ENCODE measurements at regions not wholly inside any gene's neighbourhood (a gene's known extent, or its start where the extent isn't known, plus 50 kb on each side); places are given as distances from the start of the nearest gene placed in this dataset.
"Not testable (repeated sequence)": the region's sequence is repeated elsewhere in the genome, so short reads cannot be mapped to it uniquely, and the experiment has no call there.

GRCh38 chr12:56862264-56862663 lies 71.9 kb downstream of the SDR9C7 start:
- H3K4me3 Mint-ChIP-seq (ENCODE audit: unreplicated experiment), result no peak overlapping the region
- no peaks in the 10 kb centered on the region for H3K36me3 Mint-ChIP-seq (ENCODE audit: unreplicated experiment)
- peaks cover 21% of the 10 kb centered on the region for H3K27me3 Mint-ChIP-seq (ENCODE audit: unreplicated experiment)
- peaks cover 30% of the 10 kb centered on the region for H3K9me3 Mint-ChIP-seq (ENCODE audit: unreplicated experiment)
- no peak overlapping the region for H3K27ac Mint-ChIP-seq (ENCODE audit: unreplicated experiment)
- no peak for DNase-seq (ENCODE audit: extremely low spot score, unreplicated experiment)
- TF ChIP-seq, protein P1, sequence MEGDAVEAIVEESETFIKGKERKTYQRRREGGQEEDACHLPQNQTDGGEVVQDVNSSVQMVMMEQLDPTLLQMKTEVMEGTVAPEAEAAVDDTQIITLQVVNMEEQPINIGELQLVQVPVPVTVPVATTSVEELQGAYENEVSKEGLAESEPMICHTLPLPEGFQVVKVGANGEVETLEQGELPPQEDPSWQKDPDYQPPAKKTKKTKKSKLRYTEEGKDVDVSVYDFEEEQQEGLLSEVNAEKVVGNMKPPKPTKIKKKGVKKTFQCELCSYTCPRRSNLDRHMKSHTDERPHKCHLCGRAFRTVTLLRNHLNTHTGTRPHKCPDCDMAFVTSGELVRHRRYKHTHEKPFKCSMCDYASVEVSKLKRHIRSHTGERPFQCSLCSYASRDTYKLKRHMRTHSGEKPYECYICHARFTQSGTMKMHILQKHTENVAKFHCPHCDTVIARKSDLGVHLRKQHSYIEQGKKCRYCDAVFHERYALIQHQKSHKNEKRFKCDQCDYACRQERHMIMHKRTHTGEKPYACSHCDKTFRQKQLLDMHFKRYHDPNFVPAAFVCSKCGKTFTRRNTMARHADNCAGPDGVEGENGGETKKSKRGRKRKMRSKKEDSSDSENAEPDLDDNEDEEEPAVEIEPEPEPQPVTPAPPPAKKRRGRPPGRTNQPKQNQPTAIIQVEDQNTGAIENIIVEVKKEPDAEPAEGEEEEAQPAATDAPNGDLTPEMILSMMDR (IDR thresholded peaks at IDR 0.05), result no peak
- H3K4me1 Mint-ChIP-seq (ENCODE audit: unreplicated experiment), result no peaks in the 10 kb centered on the region

- Mint-ChIP-seq H3K27me3 (ENCODE audit: unreplicated experiment) (peaks cover 29% of the 10 kb centered on the region), H3K9me3 (ENCODE audit: unreplicated experiment) (peaks cover 20% of the 10 kb centered on the region)
- H3K27ac Mint-ChIP-seq (ENCODE audit: unreplicated experiment); H3K36me3 Mint-ChIP-seq (ENCODE audit: unreplicated experiment); DNase-seq (ENCODE audit: extremely low spot score, unreplicated experiment); H3K4me3 Mint-ChIP-seq (ENCODE audit: unreplicated experiment); H3K4me1 Mint-ChIP-seq (ENCODE audit: unreplicated experiment): not testable (repeated sequence)
These were observed 80.7 kb downstream of the SDR9C7 start for GRCh38 chr12:56853392-56853978.

- Mint-ChIP-seq H3K36me3 (ENCODE audit: unreplicated experiment) (no peaks in the 10 kb centered on the region), H3K9me3 (ENCODE audit: unreplicated experiment) (peaks cover 20% of the 10 kb centered on the region), H3K4me3 (ENCODE audit: unreplicated experiment) (no peak overlapping the region), H3K27ac (ENCODE audit: unreplicated experiment) (no peak overlapping the region), H3K4me1 (ENCODE audit: unreplicated experiment) (no peaks in the 10 kb centered on the region), H3K27me3 (ENCODE audit: unreplicated experiment) (peaks cover 21% of the 10 kb centered on the region)
- DNase-seq (ENCODE audit: extremely low spot score, unreplicated experiment), result no peak
- TF ChIP-seq, protein P1 (IDR thresholded peaks at IDR 0.05), result no peak
These were observed 82.7 kb downstream of the SDR9C7 start for GRCh38 chr12:56851462-56851861.

- Mint-ChIP-seq H3K4me1 (ENCODE audit: unreplicated experiment) (peaks cover 46% of the 10 kb centered on the region), H3K27me3 (ENCODE audit: unreplicated experiment) (peaks cover 33% of the 10 kb centered on the region), H3K36me3 (ENCODE audit: unreplicated experiment) (no peaks in the 10 kb centered on the region), H3K27ac (ENCODE audit: unreplicated experiment) (no peak overlapping the region), H3K4me3 (ENCODE audit: unreplicated experiment) (no peak overlapping the region), H3K9me3 (ENCODE audit: unreplicated experiment) (no peaks in the 10 kb centered on the region)
- DNase-seq (ENCODE audit: extremely low spot score, unreplicated experiment), result no peak
- TF ChIP-seq, protein P1 (IDR thresholded peaks at IDR 0.05), result no peak
These were observed 77.8 kb downstream of the HSD17B6 start for GRCh38 chr12:56840922-56841321.

GRCh38 chr12:56839915-56840325 lies 76.8 kb downstream of the HSD17B6 start:
- H3K9me3 Mint-ChIP-seq (ENCODE audit: unreplicated experiment), result no peaks in the 10 kb centered on the region
- no peaks in the 10 kb centered on the region for H3K36me3 Mint-ChIP-seq (ENCODE audit: unreplicated experiment)
- peaks cover 25% of the 10 kb centered on the region for H3K27me3 Mint-ChIP-seq (ENCODE audit: unreplicated experiment)
- peaks cover 51% of the 10 kb centered on the region for H3K4me1 Mint-ChIP-seq (ENCODE audit: unreplicated experiment)
- no peak overlapping the region for H3K27ac Mint-ChIP-seq (ENCODE audit: unreplicated experiment)
- TF ChIP-seq, protein P1 (IDR thresholded peaks at IDR 0.05), result peak; percentile 44
- DNase-seq (ENCODE audit: extremely low spot score, unreplicated experiment), result no peak
- no peak overlapping the region for H3K4me3 Mint-ChIP-seq (ENCODE audit: unreplicated experiment)

GRCh38 chr12:56839489-56839848 lies 76.3 kb downstream of the HSD17B6 start:
- Mint-ChIP-seq H3K27ac (ENCODE audit: unreplicated experiment) (no peak overlapping the region), H3K9me3 (ENCODE audit: unreplicated experiment) (no peaks in the 10 kb centered on the region), H3K27me3 (ENCODE audit: unreplicated experiment) (peaks cover 21% of the 10 kb centered on the region), H3K4me1 (ENCODE audit: unreplicated experiment) (peaks cover 53% of the 10 kb centered on the region), H3K36me3 (ENCODE audit: unreplicated experiment) (no peaks in the 10 kb centered on the region), H3K4me3 (ENCODE audit: unreplicated experiment) (no peak overlapping the region)
- TF ChIP-seq, protein P1 (IDR thresholded peaks at IDR 0.05), result no peak
- no peak for DNase-seq (ENCODE audit: extremely low spot score, unreplicated experiment)
